Large intestine (tissue), 3 donors: ENCODE measurements at regions not wholly inside any gene's neighbourhood (a gene's known extent, or its start where the extent isn't known, plus 50 kb on each side); places are given as distances from the start of the nearest gene placed in this dataset.

Experiments used
- DNase-seq, 2 donors: peaks; one replicate each; pipeline versions ENCODE4 v3.0.0 to v3.0.0-alpha.2; 2013
- H3K27ac ChIP-seq: one replicate; pipeline ENCODE4 v1.5.1; 2013; ENCODE audit warnings: low read length
- H3K27me3 ChIP-seq: 2 replicates; pipeline ENCODE4 v1.6.1; 2013; ENCODE audit warnings: low read length; ENCODE audit not compliant: control insufficient read depth, insufficient read depth
- H3K36me3 ChIP-seq: 2 replicates; pipeline ENCODE4 v1.6.1; 2013; ENCODE audit warnings: low read length; ENCODE audit not compliant: control insufficient read depth, insufficient read depth
- H3K4me1 ChIP-seq: one replicate; pipeline ENCODE4 v1.6.1; 2013; ENCODE audit warnings: low read length; ENCODE audit not compliant: control insufficient read depth, insufficient read depth
- H3K4me3 ChIP-seq: one replicate; pipeline ENCODE4 v1.5.1; 2013; ENCODE audit warnings: low read length
- H3K9me3 ChIP-seq: one replicate; pipeline ENCODE4 v1.6.1; 2013; ENCODE audit warnings: mild to moderate bottlenecking, low read depth, low read length, moderate library complexity; ENCODE audit not compliant: control insufficient read depth
- WGBS: methylation state at CpG from one replicate; pipeline ENCODE4 v1.1.5; 2013; ENCODE audit warnings: low lambda C conversion rate; ENCODE audit not compliant: insufficient coverage; 5-methylcytosine and 5-hydroxymethylcytosine counted together

- H3K27ac ChIP-seq = no peak overlapping the region
- H3K4me3 ChIP-seq = no peak overlapping the region
- WGBS = 100% methylated on average over 5 of the region's 22 CpGs
- H3K36me3 ChIP-seq = no peaks in the 10 kb centered on the region
- peaks cover 6% of the 10 kb centered on the region for H3K9me3 ChIP-seq
- no peak for DNase-seq
- no peaks in the 10 kb centered on the region for H3K4me1 ChIP-seq
- peaks cover 2% of the 10 kb centered on the region for H3K27me3 ChIP-seq
Measured at GRCh38 chr10:128885573-128886555, 581.2 kb upstream of the MGMT start.

DNA sequence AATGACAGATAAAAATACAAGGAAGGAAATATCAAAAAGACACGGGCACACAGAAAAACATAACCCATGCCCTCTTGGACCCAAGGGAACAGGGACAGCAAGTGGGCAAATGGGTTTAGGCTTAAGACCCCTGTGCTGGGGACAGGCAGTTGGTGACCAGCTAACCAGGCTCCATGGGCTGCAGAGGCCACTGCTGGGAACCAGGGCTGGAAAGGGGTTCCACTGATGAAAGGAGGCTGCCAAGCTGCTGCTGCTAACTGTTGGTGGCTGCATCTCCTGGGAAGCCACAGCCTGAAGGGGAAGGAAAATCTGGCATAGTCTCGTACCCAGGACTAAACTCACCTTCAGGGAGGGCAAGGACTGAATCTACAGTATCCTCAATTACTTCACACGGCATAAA, 579.2 kb upstream of the MGMT start:
- Histone ChIP-seq H3K36me3 (no peaks in the 10 kb centered on the region), H3K4me3 (no peak overlapping the region)
- no CpG with 5 or more reads among the region's 3 CpGs for WGBS

DNA sequence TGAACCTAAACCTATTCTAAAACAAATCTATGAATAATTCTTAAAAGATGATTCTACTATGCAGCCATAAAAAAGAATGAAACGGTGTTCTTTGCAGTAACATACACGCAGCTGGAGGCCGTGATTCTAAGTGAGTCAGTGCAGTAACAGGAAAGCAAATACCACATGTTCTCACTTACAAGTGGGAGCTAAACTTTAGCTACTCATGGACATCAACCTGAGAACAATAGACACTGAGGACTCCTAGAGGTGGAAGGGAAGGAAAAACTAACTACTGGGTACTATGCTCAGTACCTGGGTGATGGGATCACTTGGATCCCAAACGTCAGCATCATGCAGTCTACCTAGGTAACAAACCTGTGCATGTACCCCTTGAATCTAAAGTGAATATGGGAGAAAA, 575.0 kb upstream of the MGMT start:
- H3K4me3 ChIP-seq = no peak overlapping the region
- no peaks in the 10 kb centered on the region for H3K4me1 ChIP-seq
- peaks cover under 1% of the 10 kb centered on the region for H3K9me3 ChIP-seq
- H3K36me3 ChIP-seq = no peaks in the 10 kb centered on the region
- WGBS = 80% methylated on average over 3 of the region's 4 CpGs
- no peak for DNase-seq
- H3K27me3 ChIP-seq = peaks cover 2% of the 10 kb centered on the region
- H3K27ac ChIP-seq = no peak overlapping the region

More for the DNA sequence above, 579.2 kb upstream of the MGMT start:
- Histone ChIP-seq H3K4me1 (no peaks in the 10 kb centered on the region), H3K27me3 (peaks cover 2% of the 10 kb centered on the region), H3K27ac (no peak overlapping the region), H3K9me3 (peaks cover 6% of the 10 kb centered on the region)
- no peak for DNase-seq

DNA sequence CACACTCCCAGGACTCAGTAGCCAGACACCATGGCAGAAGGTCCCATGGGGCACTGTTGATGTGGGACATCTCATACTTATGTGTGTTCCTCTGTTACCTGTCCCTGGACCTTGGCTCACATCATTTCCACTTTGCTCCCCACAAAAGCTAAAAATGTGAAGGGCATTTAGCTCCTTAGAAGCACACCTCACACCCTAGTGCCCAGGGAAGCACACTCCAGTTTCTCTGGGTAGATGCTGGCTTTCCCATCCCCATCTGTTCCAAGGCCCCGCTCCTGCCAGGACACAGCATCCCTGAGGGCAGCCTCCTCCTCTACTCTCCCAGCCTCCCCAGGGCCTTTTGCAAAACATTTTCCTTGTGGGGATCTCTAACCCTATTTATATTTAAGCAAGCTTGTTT, 572.4 kb upstream of the MGMT start:
- H3K4me3 ChIP-seq = no peak overlapping the region
- peaks cover 2% of the 10 kb centered on the region for H3K9me3 ChIP-seq
- no peak overlapping the region for H3K27ac ChIP-seq
- no CpG with 5 or more reads among the region's 1 CpG for WGBS
- H3K4me1 ChIP-seq = no peaks in the 10 kb centered on the region
- peaks cover 26% of the 10 kb centered on the region for H3K27me3 ChIP-seq
- DNase-seq = no peak
- no peaks in the 10 kb centered on the region for H3K36me3 ChIP-seq

DNA sequence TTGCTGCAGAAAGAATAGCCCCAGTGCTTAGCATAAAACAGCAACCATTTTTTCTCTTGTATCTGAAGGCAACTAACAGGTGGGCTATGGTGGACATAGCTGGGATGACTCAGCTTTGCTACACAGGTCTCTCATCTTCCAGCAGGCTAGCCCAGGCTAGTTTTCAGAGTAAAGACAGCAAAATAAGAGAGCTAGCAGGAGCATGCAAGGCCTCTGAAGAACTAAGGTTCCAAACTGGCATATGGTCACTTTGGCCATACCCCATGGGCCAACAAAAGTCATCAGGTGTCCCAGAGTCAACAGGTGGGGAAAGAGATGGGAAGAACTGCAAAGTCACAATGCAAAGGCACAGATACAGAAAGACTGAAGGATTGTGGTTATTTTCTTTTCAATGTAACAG, 571.6 kb upstream of the MGMT start:
- Histone ChIP-seq H3K27me3 (peaks cover 31% of the 10 kb centered on the region), H3K4me3 (no peak overlapping the region), H3K36me3 (no peaks in the 10 kb centered on the region), H3K4me1 (no peaks in the 10 kb centered on the region), H3K27ac (no peak overlapping the region), H3K9me3 (peaks cover 2% of the 10 kb centered on the region)
- DNase-seq = no peak

- no peak overlapping the region for H3K4me3 ChIP-seq
- peaks cover 2% of the 10 kb centered on the region for H3K9me3 ChIP-seq
- H3K27me3 ChIP-seq = peaks cover 33% of the 10 kb centered on the region
- no peaks in the 10 kb centered on the region for H3K4me1 ChIP-seq
- H3K27ac ChIP-seq = no peak overlapping the region
- 82% methylated on average over 5 of the region's 9 CpGs for WGBS
- DNase-seq = no peak
- no peaks in the 10 kb centered on the region for H3K36me3 ChIP-seq
Measured at GRCh38 chr10:128896116-128896795, 570.8 kb upstream of the MGMT start.

DNA sequence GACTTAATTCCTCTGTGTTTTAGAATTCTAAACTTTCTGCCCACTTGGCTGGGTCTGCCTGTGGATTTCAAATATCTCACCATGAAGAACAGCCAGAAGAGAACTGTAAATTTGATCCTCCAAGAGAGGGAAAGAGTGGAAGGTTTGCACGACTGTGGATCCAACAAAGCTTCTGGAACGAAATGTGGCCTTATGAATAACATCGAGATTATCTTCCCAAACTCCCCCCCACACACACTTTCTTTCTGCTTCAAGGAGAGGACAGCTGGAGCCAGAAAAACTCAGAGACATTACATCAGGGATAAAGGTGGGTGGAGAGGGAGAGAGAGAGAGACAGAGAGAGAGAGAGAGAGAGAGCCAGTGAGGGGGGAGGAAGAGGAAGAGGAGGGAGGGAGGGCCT, 570.1 kb upstream of the MGMT start:
- no peaks in the 10 kb centered on the region for H3K36me3 ChIP-seq
- no peak for DNase-seq
- no peaks in the 10 kb centered on the region for H3K4me1 ChIP-seq
- no CpG with 5 or more reads among the region's 3 CpGs for WGBS
- H3K27me3 ChIP-seq = peaks cover 33% of the 10 kb centered on the region
- H3K27ac ChIP-seq = no peak overlapping the region
- H3K9me3 ChIP-seq = peaks cover 2% of the 10 kb centered on the region
- H3K4me3 ChIP-seq = no peak overlapping the region

DNA sequence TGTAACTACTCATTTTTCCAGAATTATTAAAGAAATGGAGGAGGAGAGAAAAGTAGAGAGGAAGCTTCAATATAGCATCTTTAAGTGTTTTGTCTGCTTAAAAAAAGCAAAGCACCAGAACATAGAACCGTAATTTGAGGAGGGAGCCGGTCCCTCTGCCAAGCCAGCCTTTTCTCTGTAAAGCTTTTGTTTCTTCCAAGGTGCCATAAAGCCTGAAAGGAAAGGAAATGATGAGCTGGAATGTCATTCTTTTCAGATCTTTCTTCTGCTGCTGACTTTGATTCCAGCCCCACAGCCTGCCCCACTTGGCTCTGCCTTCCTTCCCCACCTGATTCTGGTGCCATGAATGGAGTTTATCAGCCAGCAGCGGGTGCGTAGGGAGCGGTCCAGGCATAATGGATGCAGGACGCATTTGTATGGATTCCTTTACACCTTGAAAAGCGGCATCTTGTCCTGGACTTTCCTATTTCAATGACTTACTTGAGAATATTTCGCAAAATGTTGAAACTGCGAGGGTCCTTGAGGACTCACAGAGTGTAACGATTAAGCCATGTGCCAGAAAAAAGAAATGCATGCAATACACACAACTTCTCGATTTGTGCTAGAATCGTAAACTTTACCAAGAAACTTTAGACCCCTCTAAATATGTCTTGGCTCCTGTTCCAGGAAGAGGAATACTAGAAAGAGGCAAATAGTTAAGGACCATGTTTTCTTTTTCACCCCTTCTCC, 569.5 kb upstream of the MGMT start:
- peaks cover 33% of the 10 kb centered on the region for H3K27me3 ChIP-seq
- WGBS = 94% methylated on average over 3 of the region's 12 CpGs
- H3K9me3 ChIP-seq = peaks cover 2% of the 10 kb centered on the region
- H3K36me3 ChIP-seq = no peaks in the 10 kb centered on the region
- no peak for DNase-seq
- H3K27ac ChIP-seq = no peak overlapping the region
- H3K4me1 ChIP-seq = no peaks in the 10 kb centered on the region
- H3K4me3 ChIP-seq = no peak overlapping the region

DNA sequence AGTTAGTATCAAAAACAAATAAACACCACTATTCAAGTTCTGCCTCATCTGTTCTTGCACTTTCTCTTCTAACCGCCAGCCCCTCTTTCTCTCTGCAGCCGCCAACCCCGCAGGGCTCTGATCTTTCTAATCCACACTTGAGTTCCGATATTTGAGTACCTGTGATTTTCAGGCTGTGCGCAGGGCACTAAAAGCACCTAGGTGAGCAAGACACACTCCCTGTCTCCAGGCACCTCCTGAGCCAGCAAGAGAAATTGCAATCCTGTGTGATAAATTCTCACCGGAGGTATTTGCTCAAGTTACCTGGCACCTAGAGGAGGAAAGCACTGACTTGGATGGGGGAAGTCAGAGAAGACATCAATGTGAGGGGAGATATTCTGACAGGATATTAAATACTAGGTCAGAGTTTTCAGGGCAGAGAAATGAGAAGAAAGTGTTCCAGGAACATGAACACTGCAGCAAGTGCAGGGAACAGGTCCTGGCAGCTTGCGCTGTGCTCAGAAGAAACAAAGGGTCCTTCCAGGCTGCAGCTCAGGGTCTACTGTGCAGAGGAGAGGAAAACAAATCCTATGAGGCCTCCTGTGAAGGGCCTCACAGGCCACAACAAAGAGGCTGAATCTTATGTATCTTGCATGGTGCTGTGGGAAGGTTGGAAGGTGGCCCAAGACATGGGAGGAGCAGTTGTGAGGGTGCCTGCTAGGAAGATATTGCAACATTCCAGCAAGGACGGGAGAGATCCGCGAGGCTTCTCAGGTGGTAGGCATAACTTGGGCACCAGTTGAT, 568.7 kb upstream of the MGMT start:
- Histone ChIP-seq H3K27me3 (peaks cover 33% of the 10 kb centered on the region), H3K27ac (no peak overlapping the region), H3K4me3 (no peak overlapping the region), H3K4me1 (no peaks in the 10 kb centered on the region), H3K9me3 (peaks cover 2% of the 10 kb centered on the region), H3K36me3 (no peaks in the 10 kb centered on the region)
- WGBS = no CpG with 5 or more reads among the region's 10 CpGs
- no peak for DNase-seq

DNA sequence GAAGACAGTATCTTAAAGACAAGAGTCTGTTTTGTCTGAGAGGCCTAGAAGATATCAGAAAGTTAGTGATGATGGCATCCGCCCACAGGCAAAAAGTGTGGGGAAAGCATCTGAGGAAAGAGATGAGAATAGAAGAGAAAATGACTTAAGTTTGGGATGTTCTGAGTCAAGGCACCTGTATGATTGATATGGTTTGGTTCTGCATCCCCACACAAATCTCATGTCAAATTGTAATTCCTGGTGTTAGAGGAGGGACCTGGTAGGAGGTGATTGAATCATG, 568.2 kb upstream of the MGMT start:
- no peak overlapping the region for H3K27ac ChIP-seq
- no peaks in the 10 kb centered on the region for H3K36me3 ChIP-seq
- peaks cover 2% of the 10 kb centered on the region for H3K9me3 ChIP-seq
- no peak for DNase-seq
- no peaks in the 10 kb centered on the region for H3K4me1 ChIP-seq
- 100% methylated on average over 1 of the region's 1 CpG for WGBS
- H3K4me3 ChIP-seq = no peak overlapping the region
- peaks cover 33% of the 10 kb centered on the region for H3K27me3 ChIP-seq
